ENCODE measurements at regions not wholly inside any gene's neighbourhood (a gene's known extent, or its start where the extent isn't known, plus 50 kb on each side); places are given as distances from the start of the nearest gene placed in this dataset.
A peak's percentile ranks its signal among the peaks of the same experiment; 100 is the strongest.
"Not testable (repeated sequence)": the region's sequence is repeated elsewhere in the genome, so short reads cannot be mapped to it uniquely, and the experiment has no call there.

DNA sequence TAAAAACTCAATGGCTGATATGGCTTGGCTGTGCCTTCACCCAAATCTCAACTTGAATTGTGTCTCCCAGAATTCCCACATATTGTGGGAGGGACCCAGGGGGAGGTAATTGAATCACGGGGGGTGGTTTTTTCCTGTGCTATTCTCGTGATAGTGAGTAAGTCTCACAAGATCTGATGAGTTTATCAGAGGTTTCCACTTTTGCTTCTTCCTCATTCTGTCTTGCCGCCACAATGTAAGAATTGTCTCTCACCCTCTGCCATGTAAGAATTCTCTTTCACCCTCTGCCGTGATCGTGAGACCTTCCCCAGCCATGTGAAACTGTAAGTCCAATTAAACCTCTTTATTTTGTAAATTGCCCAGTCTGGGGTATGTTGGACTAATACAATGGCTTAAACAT is 115.6 kb upstream of the MTPN start:
- not testable (repeated sequence) for H3K9me3 Mint-ChIP-seq; H3K27me3 Mint-ChIP-seq; H3K4me3 Mint-ChIP-seq; H3K4me1 Mint-ChIP-seq (ENCODE audit: low read depth)
- Mint-ChIP-seq H3K36me3 (ENCODE audit: low read depth) (peaks cover 14% of the 10 kb centered on the region), H3K27ac (peak overlapping the region; percentile 12)

DNA sequence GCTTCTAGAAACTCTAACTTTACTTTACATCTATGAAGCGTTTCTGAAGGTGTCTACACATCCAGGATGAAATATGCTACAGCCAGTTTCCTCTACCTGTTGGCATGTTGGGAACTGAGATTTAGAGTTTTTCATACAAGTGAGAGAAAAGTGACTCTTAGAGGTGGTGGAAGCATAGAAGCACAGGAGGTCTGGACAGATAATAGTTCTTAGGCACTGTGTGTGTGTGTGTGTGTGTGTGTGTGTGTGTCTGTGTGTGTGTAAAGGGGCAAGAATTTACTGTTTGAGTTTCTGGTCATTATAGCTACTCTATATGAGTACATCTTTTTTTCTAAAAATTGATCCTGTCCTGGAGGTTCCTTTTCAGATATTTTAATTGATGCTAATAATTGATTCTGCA is 110.7 kb upstream of the MTPN start:
- Mint-ChIP-seq H3K4me3 (no peak overlapping the region), H3K9me3 (peaks cover 2% of the 10 kb centered on the region), H3K4me1 (ENCODE audit: low read depth) (peaks cover 3% of the 10 kb centered on the region), H3K27ac (no peak overlapping the region), H3K27me3 (peaks cover 4% of the 10 kb centered on the region), H3K36me3 (ENCODE audit: low read depth) (peaks cover 8% of the 10 kb centered on the region)

DNA sequence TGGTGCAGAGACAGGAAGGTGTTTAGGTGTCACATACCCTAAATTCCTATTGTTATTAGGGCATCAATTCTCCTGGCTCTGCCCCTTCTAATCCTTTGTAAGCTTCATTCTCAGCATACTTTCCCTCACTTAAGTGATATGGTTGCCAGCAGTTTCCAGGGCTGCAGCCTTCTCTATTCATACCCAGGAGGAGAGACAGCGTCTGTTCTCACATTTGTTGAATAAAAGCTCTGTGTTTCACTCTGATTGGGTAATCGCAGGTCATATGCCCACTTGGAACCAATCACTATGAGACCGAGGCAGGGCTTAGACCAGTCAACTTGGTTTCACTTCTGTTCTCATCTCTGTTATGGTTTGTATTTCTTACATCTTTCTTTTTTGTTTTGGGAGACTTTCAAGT is 109.6 kb upstream of the MTPN start:
- no peaks in the 10 kb centered on the region for H3K36me3 Mint-ChIP-seq (ENCODE audit: low read depth)
- no peaks in the 10 kb centered on the region for H3K9me3 Mint-ChIP-seq
- peak overlapping the region; percentile 30 for H3K4me3 Mint-ChIP-seq
- no peak overlapping the region for H3K27ac Mint-ChIP-seq
- peaks cover 4% of the 10 kb centered on the region for H3K27me3 Mint-ChIP-seq
- H3K4me1 Mint-ChIP-seq (ENCODE audit: low read depth): peaks cover 3% of the 10 kb centered on the region

DNA sequence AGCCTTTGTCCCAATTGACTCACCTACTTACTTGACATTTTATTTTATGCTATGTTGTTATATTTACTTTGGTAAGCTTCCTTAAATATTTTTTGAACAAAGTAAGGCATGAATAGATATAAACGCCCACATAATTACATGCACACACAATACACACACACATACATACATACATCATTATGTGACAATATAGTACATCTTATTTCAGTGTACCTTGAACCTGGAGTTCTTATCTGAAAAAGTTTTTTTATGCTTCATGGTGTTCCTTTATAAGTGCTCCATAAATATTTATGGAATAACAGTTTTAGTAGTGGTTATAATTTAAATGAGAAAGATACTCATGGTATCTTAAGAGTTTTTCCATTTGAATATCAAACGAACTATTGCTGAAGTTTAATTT is 102.8 kb upstream of the MTPN start:
- Mint-ChIP-seq H3K27me3 (no peaks in the 10 kb centered on the region), H3K4me1 (ENCODE audit: low read depth) (no peaks in the 10 kb centered on the region), H3K36me3 (ENCODE audit: low read depth) (no peaks in the 10 kb centered on the region), H3K4me3 (no peak overlapping the region), H3K27ac (no peak overlapping the region), H3K9me3 (no peaks in the 10 kb centered on the region)

DNA sequence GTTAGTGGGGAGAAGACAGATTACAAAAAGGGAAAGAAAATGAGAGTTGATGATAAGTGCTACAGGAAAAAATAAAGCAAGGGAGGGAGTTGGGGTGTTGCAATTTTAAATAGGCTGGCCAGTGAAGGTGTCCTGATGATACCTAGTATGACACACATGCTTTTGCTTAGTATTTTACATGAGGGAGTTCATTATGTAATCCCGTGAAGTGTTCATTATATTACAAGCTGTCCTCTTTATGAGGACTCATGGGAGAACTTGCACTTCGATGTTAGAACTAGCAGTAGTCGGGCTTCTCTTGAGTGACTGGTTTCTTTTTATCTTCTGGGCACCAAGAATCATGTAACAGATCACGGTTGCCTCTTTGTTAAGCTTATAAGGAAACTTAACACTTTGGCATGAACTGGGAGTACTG is 102.3 kb upstream of the MTPN start:
- no peaks in the 10 kb centered on the region for H3K36me3 Mint-ChIP-seq (ENCODE audit: low read depth)
- no peak overlapping the region for H3K27ac Mint-ChIP-seq
- H3K4me3 Mint-ChIP-seq: no peak overlapping the region
- H3K4me1 Mint-ChIP-seq (ENCODE audit: low read depth): no peaks in the 10 kb centered on the region
- no peaks in the 10 kb centered on the region for H3K9me3 Mint-ChIP-seq
- H3K27me3 Mint-ChIP-seq: no peaks in the 10 kb centered on the region

DNA sequence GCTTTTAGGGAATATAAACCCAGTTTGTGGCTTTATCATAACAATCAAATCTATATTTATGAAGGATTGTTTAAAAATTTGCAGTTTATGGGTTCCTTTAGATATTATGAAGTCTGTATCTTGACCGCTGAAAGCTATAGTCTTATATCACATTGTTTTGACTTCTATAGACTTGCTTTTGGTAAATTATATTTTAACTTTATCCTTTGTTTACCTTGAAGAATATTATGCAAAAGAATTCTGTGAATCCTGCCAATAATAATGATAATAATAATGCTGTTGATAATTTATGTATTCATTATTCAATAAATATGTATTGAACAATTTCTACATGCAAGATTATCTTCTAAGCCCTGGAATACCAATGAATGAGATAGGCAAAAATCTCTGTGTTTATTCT is 101.9 kb upstream of the MTPN start:
- no peaks in the 10 kb centered on the region for H3K4me1 Mint-ChIP-seq (ENCODE audit: low read depth)
- H3K4me3 Mint-ChIP-seq: no peak overlapping the region
- H3K27me3 Mint-ChIP-seq: no peaks in the 10 kb centered on the region
- no peaks in the 10 kb centered on the region for H3K9me3 Mint-ChIP-seq
- H3K27ac Mint-ChIP-seq: no peak overlapping the region
- H3K36me3 Mint-ChIP-seq (ENCODE audit: low read depth): no peaks in the 10 kb centered on the region

DNA sequence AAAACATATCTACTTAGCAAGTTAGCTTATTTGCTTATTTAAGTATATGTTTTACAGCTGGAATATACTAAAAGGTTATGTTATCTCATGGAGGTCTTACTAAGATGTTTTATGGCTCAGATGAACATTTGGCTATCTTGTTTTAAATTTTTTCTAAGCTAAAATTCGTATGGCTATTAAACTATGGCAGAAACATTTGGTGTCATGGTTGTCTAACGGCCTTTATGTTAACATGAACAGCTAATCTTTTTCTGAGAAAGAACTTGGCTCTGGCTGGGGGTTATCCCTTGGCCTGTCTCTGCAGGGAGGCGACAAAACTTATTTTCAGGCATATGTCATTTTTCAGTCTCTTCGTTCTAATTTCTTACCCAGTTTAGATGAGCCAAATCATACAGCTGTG is 101.5 kb upstream of the MTPN start:
- Mint-ChIP-seq H3K36me3 (ENCODE audit: low read depth) (no peaks in the 10 kb centered on the region), H3K4me1 (ENCODE audit: low read depth) (no peaks in the 10 kb centered on the region), H3K27ac (no peak overlapping the region), H3K27me3 (no peaks in the 10 kb centered on the region), H3K9me3 (no peaks in the 10 kb centered on the region), H3K4me3 (no peak overlapping the region)

DNA sequence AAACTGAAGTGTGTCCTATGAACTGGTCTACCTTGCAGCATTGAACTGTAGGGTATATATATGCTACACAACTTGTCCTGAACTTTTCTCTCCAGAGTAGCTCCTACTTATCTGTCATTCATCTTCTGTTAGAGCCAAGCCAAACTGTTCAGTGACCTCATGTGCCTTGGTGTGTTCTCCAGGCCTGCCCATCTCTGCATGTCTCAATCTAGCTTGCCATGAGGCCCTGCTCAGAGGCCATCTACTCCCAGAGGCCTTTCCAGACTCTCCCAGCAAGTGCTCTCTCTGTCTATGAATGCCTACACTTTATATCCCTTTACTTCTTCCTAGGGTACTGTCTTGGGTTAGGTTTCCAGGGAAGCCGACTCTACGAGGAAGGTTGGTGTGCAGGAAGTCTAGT is 99.8 kb upstream of the MTPN start:
- Mint-ChIP-seq H3K27ac (no peak overlapping the region), H3K36me3 (ENCODE audit: low read depth) (no peaks in the 10 kb centered on the region), H3K27me3 (no peaks in the 10 kb centered on the region), H3K4me1 (ENCODE audit: low read depth) (no peaks in the 10 kb centered on the region), H3K9me3 (no peaks in the 10 kb centered on the region), H3K4me3 (no peak overlapping the region)

DNA sequence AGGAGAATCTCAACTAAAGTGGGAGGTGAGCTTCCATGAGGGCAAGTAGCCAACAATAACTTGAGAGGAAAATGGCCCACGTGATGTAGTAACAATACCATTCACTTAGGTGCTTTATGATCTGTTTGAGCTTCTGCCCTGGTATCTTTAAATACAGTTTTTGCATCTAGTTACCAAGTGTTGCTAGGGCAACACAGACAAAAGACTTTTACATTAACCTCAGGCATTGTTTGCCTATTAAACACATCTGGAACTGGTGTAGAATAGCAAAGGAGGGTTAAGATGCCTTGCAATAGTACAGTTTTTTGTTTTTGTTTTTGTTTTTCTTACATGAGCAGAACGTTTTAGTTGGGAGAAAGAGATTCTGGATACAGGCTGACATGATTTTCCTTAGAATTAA is 97.7 kb upstream of the MTPN start:
- no peaks in the 10 kb centered on the region for H3K9me3 Mint-ChIP-seq
- no peak overlapping the region for H3K4me3 Mint-ChIP-seq
- H3K36me3 Mint-ChIP-seq (ENCODE audit: low read depth): no peaks in the 10 kb centered on the region
- H3K4me1 Mint-ChIP-seq (ENCODE audit: low read depth): no peaks in the 10 kb centered on the region
- H3K27me3 Mint-ChIP-seq: no peaks in the 10 kb centered on the region
- H3K27ac Mint-ChIP-seq: no peak overlapping the region

DNA sequence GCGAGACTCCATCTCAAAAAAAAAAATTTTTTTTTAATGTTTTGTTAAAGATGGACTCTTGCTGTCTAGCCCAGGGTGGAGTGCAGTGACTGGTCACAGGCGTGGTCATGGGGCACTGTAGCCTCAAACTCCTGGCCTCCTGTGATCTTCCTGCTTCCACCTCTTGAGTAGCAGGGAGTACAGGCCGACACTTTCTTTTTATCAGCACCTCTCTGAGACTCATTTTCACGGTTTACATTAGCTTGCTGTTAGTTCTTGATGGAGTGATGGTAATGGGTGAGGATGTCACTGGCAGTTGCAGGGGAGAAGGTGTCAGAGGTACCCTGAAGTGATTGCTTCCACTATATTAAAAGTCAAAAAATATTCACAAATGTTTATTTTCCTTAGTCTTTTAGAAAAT is 95.3 kb upstream of the MTPN start:
- H3K27me3 Mint-ChIP-seq: no peaks in the 10 kb centered on the region
- H3K27ac Mint-ChIP-seq: no peak overlapping the region
- no peaks in the 10 kb centered on the region for H3K36me3 Mint-ChIP-seq (ENCODE audit: low read depth)
- no peaks in the 10 kb centered on the region for H3K4me1 Mint-ChIP-seq (ENCODE audit: low read depth)
- no peaks in the 10 kb centered on the region for H3K9me3 Mint-ChIP-seq
- no peak overlapping the region for H3K4me3 Mint-ChIP-seq

DNA sequence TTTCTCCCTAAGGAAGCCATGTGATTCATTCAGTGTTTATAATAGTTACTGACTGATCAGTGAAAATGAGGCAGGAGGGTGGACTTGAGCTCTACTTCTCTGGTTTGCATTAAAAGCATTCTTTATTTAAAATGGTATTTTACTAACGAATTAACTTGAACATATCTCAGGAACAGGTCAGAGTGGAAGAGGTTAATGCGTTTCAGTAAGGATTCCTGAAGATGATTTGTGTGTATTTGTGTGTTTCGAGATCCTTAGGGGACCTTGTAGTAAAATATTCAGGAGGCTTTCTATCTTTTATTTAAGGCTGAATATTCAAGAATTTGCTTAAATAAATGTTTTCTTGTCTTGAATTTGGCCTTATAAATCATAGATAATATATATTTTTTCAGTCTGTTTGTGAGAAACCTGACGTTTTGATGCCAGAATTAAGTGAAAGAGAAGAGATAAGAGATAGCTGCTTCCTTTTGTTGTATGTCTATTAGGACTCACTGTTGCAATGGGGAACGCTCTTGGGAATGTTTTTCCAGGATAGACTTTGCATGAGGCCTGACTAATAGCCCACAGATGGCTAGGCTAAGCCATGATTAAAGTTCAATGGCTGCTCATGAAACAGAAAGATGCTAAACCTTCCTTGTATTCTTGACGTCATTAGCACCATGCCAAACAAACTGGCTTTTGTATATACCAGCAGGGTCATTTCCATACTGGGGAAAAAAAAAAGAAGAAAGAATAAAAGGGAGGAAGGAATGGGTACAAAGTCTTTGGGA is 93.8 kb upstream of the MTPN start:
- no peaks in the 10 kb centered on the region for H3K36me3 Mint-ChIP-seq (ENCODE audit: low read depth)
- H3K27ac Mint-ChIP-seq: no peak overlapping the region
- H3K4me3 Mint-ChIP-seq: no peak overlapping the region
- no peaks in the 10 kb centered on the region for H3K27me3 Mint-ChIP-seq
- H3K9me3 Mint-ChIP-seq: no peaks in the 10 kb centered on the region
- no peaks in the 10 kb centered on the region for H3K4me1 Mint-ChIP-seq (ENCODE audit: low read depth)

DNA sequence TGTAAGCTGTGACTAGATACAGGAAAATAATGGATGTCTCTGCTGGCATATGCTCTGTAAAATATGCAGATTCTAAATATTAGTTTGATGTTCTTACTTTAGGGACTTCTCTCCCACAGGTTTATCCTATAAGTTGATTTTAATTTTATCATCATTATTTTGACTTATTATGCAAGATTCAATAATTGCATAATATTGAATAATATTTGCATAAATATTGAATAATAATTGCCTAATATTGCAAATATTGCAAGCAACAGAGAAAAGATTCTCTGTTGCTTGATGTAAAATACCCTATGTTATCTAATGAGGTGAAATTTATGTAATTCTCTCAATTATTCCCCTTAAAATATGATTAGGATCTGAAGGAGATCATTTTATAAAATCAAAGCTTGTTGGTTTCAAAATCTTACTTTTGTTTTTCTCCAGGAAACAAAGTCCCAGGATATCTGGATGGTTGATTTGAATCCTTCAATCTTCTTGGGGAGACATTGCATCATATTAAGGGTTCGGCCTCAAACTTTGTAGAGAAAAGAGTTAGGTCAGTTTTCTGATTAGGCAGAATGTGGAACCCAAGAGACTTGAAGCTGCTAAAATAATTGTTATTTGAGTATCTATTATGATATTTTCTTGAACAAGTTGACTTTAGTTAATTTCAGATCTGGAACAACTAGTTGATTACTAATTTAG is 92.8 kb upstream of the MTPN start:
- Mint-ChIP-seq H3K4me1 (ENCODE audit: low read depth) (peaks cover 2% of the 10 kb centered on the region), H3K9me3 (no peaks in the 10 kb centered on the region), H3K27ac (no peak overlapping the region), H3K36me3 (ENCODE audit: low read depth) (no peaks in the 10 kb centered on the region), H3K4me3 (no peak overlapping the region), H3K27me3 (no peaks in the 10 kb centered on the region)

DNA sequence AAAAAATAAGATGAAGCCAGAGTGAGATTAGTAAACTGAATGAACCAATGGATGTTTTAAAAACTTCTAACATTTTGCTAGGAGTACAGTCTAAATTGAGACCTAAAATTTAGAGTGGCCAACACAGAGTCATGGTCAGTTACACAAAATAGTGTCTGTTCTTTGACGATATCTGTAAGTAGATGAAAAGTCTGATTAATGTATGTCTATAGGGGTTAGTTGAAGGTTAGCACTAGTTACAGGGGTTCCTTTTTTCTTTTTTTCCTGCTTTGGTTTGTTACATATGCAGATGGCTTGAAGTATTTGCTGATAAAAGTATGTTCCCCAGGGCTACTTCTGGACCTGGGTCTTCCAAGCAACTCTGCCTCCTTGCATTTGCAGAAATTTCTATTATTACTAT is 90.1 kb upstream of the MTPN start:
- Mint-ChIP-seq H3K9me3 (no peaks in the 10 kb centered on the region), H3K27me3 (peaks cover 8% of the 10 kb centered on the region), H3K4me1 (ENCODE audit: low read depth) (peaks cover 16% of the 10 kb centered on the region), H3K36me3 (ENCODE audit: low read depth) (no peaks in the 10 kb centered on the region), H3K27ac (no peak overlapping the region), H3K4me3 (no peak overlapping the region)

DNA sequence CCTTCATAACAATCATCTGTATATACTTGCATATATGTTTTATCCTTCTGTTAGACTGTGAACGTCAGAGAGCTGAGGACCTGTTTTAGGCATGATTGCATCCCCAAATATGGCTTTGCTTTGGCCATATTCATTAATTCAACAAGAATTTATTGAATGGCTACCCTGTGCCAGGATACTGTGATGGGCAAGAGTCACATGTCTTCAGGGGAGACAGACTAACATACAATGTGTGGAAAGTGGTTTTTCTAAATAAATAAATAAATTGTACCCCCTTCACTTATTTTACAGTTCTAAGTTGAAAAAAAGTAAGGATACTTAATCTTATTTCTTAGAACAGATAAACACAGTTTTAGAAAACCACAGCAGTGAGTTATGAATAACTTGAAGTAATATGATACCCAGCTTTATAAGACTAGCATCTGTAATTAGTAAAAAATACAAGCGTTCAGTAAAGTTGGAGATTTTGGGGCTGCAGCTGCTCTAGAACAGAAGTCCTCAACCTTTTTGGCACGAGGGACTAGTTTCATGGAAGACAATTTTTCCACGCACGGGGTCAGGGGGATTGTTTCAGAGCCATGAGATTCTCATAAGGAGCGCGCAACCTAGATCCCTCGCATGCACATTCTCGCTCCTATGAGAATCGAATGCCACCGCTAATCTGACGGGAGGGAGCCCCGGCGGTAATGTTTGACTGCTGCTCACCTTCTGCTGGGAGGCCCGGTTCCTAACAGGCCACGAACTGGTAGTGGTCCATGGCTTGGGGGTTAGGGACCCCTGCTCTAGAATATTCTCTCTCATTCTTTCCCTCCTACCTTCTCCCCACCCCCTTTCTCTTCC is 89.4 kb upstream of the MTPN start:
- H3K27ac Mint-ChIP-seq: no peak overlapping the region
- peaks cover 16% of the 10 kb centered on the region for H3K4me1 Mint-ChIP-seq (ENCODE audit: low read depth)
- H3K9me3 Mint-ChIP-seq: no peaks in the 10 kb centered on the region
- no peaks in the 10 kb centered on the region for H3K36me3 Mint-ChIP-seq (ENCODE audit: low read depth)
- no peak overlapping the region for H3K4me3 Mint-ChIP-seq
- peaks cover 8% of the 10 kb centered on the region for H3K27me3 Mint-ChIP-seq

DNA sequence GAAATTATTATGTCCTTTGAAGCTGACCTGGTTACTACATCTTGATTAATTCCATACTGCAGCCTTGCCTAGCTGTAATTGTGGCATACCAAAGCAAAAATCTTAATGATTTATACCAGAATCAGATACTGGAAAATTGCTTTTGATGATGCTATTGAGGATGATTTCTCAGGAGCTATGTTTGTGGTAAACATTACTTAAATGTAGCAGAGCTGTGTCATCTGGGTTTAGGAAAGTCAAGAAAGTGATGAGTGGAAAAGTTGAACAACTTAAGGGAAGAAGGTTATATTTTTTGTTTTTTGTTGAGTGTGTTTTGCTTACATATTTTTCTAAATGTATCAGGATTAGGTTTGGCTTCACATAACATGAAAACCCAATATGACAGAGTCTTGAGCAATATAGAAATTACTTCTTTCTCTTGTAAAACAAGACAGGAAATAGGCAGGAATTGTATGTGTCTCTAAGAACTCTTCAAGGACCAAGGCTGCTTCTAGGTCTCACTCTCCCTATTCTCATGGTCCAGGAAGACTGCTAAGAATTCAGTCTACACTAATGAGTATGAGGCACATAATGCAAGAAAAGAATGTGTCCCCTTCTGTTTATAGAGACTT is 87.6 kb upstream of the MTPN start:
- H3K27ac Mint-ChIP-seq: peak overlapping the region; percentile 56

More for the DNA sequence above, 87.6 kb upstream of the MTPN start:
- Mint-ChIP-seq H3K27me3 (peaks cover 8% of the 10 kb centered on the region), H3K9me3 (no peaks in the 10 kb centered on the region), H3K36me3 (ENCODE audit: low read depth) (no peaks in the 10 kb centered on the region), H3K4me3 (no peak overlapping the region), H3K4me1 (ENCODE audit: low read depth) (peaks cover 16% of the 10 kb centered on the region)
